AG20443 (cell line): ENCODE measurements at regions not wholly inside any gene's neighbourhood (a gene's known extent, or its start where the extent isn't known, plus 50 kb on each side); places are given as distances from the start of the nearest gene placed in this dataset.
"Not testable (repeated sequence)": the region's sequence is repeated elsewhere in the genome, so short reads cannot be mapped to it uniquely, and the experiment has no call there.

ENCODE experiments used
- DNase-seq: peaks from one replicate; pipeline ENCODE4 v3.0.0; 2012; ENCODE audit warnings: low spot score, mixed read lengths

DNA sequence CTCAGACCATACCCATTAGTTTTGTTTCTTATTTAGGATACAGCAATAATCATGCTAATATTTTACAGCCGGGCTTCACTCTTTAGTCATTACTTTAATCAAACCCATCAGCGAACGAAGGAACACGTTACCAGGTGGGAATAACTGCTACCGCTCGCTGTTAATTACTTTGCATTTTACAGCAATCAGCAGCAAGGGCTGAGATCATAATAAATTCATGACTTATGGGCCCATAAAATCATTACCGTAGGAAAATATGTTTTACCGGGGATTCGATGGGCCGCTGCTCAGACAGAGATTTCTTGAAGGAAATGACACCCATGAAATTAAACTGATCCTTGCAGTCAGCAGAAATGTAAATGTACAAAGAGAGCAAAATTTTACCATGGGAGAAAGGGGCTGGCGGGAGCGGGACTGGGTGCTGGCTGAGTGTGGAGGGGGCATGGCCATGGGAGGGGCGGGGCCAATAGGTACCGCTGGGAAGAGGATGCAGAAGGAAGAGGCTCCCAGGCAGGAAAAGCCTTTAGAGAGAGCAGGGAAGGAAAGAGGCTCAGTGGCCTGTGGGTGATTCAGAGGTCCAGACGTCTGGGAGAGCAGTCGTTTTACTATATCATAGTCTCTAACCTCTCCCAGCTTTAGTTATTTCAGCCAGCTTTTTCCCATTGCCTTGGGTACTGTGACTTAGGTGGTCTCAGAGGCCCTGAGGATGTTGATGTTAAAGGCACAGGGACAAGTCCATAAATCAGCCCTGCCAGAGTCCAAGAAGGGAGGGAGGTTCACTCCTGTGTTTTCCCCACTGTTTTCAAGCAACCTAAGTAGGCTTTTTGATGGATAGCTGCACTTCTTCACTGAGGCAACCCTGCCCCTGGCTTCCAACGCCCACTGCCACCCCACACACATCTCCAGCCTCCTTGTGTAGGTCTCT lies 258.9 kb downstream of the SEC16B start:
- DNase-seq, result no peak

GRCh38 chr1:177708406-177708805 lies 261.5 kb downstream of the SEC16B start:
- no peak for DNase-seq

- no peak for DNase-seq
These were observed 262.9 kb downstream of the SEC16B start for GRCh38 chr1:177706977-177707376.

GRCh38 chr1:177705839-177706238 lies 264.0 kb downstream of the SEC16B start:
- no peak for DNase-seq

- no peak for DNase-seq
These were observed 265.9 kb downstream of the SEC16B start for GRCh38 chr1:177703888-177704446.

DNA sequence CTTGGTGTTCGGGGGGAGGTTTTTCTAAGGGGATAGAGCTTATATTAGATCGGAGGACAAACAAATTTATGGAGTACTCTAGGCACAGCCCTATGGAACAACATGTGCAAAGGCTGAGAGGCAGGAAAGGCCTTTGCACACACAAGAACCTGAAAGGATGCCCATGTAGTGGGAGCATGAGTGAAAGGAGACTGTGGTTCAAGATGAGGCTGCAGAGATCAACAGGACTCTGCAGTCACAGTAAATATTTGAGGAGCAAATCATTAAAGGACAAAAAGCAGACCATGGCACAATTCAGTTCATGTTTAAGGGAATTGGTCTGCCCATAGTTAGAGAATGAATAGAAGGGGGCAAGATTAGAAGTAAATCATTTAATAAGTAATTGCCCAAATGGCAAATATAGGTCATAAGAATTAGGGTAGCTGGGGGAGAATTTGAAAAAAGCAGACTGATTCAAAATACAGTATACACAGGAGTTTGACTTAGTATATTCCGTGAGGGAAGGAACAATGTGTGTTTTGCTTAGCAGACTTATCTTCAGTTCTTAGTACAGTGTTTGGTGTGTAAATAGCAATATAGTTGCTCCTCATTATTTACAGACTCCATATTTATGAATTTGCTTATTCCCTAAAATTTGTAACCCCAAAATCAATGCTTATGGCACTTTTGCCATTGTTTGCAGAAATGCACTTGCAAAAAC lies 268.1 kb downstream of the SEC16B start:
- no peak for DNase-seq

DNA sequence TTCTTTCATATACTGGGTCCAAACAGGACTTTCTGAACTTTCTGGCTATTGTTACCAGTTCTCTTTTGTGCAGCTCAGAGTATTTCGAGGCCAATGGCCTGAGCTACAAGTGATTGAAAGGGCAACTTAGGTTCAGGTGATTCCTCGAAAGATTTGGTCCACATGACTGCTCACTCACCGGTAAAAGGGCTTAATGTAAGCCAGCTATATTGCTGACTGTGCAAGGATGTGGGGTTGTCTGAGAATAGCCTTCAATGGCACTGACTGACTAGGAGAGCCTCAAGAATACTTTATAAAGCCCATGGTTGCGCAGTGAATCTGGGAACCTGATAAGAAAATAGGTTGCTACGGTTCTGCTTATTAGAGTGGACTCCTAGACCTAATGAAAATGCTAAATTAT lies 269.0 kb downstream of the SEC16B start:
- no peak for DNase-seq

DNA sequence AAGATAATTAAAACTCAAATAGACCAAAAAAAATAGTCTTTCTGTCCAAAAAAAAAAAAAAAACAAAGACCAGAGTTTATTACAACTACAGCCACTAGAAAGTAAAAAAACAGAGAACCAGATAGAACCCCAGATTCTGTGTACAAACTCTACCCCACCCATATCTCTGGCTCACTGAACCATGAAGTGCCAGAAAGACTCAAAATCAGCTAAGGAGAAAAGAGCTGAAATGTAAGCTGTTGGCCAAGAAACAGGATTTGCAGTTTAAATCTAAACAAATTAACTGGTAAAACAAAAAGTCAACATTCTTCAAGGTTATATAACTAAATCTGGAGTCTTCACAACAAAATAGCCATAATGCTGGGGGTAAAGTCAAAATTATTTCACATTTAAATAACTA lies 278.9 kb downstream of the SEC16B start:
- no peak for DNase-seq

DNA sequence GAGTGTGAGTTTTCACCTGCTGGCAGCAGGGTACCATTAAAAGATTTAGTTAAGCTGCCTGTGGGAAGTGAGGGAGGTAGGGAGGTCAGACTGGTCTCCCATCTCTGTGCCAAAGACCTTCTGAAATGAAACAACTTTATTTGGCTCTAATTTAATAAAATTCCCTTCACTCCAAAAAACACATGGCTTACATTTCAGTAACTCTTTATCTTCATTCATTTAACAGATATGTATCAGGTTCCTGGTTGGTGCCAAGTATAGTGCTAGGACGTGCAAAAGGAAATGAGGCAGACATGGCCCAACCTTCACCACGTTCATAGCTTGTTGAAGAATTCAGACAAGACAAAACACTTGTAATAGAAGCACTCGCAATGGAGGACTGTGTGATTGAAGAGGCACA lies 282.3 kb downstream of the SEC16B start:
- DNase-seq, result no peak

GRCh38 chr1:177686933-177687332 lies 282.9 kb downstream of the SEC16B start:
- no peak for DNase-seq

- no peak for DNase-seq
These were observed 300.7 kb downstream of the SEC16B start for GRCh38 chr1:177669161-177669560.

DNA sequence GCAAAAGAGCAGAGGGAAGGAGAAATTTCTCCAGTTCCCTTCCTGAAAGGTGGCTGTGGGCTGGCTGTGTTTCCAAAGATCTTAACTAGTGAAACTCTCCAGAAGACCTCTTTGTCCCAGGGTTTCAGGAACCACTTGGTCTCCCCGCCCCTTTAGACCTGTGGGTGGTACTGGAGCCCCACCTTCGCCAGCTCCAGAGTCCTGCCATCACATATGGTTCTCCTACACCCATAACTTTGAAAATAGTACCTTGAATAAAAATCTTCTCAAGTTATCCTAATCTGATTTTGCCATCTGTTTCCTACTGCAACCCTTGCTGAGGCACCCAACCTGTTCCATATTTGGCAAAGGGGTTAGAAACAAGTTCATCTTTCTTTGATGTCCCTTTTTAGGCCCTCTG lies 303.9 kb downstream of the SEC16B start:
- no peak for DNase-seq

- not testable (repeated sequence) for DNase-seq
These were observed 305.1 kb downstream of the SEC16B start for GRCh38 chr1:177664742-177665141.

DNA sequence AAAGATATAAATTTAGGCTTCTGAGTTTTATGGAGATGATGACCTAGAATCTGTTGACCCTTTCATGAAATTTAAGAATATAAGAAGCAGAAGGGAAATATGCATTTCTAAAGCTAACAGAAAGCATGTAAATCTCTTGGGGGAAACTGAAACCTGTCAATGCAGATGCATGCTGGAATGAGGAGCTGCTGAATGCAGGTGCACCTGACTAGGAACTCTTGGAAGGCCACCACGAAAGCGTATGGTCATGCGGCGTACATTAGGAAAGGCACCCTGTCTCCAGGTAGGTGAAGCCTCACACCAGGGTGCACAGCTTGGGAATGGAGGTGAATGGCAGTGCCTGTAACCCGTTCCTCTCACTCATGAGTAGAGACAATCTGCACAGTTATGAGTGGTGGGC lies 309.7 kb downstream of the SEC16B start:
- DNase-seq, result no peak

GRCh38 chr1:177659281-177659680 lies 310.6 kb downstream of the SEC16B start:
- DNase-seq, result no peak

GRCh38 chr1:177656598-177656997 lies 313.3 kb downstream of the SEC16B start:
- no peak for DNase-seq

DNA sequence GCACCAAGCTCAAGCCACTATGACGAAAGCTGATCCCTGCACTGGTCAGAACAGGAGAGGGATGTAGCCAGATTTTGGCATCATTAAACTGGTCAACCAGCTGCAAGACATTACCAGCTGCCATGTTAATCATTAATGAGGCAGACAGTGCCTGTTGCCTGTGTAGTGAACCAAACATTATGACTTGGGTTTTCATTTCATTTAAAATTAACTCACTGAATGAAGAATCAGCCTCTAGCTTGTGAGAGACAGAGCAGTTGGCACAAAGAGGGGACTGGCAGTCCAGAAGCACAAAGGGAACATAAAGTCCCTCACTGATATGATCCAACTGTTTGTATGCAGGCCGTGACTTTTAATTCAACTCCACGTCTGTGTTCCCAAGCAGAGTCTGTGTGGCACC lies 318.9 kb downstream of the SEC16B start:
- no peak for DNase-seq

- no peak for DNase-seq
These were observed 321.1 kb downstream of the SEC16B start for GRCh38 chr1:177648731-177649265.

- DNase-seq, result no peak
These were observed 321.7 kb downstream of the SEC16B start for GRCh38 chr1:177648138-177648537.

DNA sequence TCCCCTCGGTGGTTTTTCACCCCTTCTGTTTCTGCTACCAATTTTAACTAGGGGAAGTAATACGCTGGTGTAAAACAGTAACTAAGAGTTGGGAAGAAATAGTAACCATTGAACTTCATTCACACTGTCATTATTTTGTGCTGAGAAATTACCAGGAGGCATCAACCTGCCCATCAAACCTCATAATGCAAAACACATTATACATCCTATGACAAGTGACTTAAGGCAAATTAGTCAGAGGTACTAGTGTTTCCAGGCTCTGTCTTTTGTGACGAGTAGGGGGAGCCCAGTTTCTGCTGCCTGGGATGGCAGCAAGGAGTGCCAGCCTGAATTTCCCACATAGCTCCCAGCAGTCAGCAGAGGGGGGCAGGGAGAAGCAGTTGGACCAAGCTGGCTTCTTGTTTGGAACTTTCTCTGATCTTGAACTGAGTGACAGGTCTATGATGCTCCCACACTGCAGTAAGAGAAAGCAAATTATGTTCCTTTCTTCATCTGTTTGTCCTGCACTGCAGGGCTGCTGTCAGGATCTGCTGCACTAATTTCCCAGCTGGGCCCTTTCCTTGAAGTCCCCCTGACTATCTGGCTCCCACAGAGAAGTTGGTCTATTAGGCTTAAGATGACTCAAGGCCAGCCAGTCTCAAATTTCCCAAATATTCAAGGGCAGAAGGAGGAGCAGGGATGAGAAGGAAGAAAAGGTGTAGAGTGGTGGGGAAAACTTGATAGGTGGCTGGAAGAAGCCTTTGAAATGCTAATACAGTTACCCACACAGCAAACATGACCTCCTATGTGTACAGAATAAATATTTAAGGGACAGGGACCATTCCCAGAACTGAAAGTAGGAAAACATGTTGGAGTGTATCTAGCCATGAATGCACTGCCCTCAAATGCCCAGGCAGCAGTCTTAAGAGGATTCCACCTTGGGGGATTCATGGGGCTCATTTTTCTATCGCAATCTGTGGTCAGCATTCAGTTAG lies 322.8 kb downstream of the SEC16B start:
- DNase-seq, result no peak

DNA sequence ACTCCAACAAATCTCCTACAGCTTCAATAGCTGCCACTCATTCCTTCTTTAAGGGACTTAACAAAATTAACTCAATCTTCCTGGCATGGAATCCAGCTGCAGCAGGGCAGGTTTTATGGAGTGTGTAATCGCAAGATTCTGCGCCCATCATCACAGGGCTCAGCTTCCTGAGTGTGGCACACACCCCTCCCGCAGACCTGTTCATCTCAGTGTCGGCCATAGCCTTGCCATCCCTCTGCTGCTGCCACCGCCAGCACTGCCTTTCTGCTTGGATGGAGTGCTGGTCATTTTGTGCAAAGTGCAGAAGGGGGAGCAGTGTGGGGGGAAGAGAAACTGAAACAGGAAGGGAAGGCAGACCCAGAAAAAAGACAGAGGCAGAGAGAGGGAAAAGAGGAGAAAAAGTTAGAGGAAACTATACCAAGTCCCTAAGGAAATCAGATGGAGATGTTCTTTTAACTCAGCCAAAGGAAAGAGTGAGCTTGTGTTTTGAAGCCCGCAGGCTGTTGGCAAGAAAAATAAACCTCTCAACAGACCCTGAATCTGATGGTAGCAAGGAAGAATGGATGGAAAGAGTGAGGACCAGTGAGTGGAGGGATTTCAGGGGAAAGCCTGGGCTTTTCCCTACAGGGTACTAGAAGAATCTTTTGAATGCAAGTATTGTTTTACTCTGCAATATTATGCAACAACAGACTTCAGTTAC lies 324.2 kb downstream of the SEC16B start:
- no peak for DNase-seq
